HepG2 (cell line): ENCODE measurements at regions not wholly inside any gene's neighbourhood (a gene's known extent, or its start where the extent isn't known, plus 50 kb on each side); places are given as distances from the start of the nearest gene placed in this dataset.

Experiments
- ATAC-seq: fragments of 200-7000 bp; cut with Tn5 transposase; 3 replicates; pipeline ENCODE4 v1.9.1; 2020; ENCODE audit warnings: mild to moderate bottlenecking, moderate library complexity
- BruUV-seq: library from RNA; stranded (reverse); fragments of 400-500 nt; replicated peaks from 2 replicates; lab custom pipeline; 2021; lab: Mats Ljungman, UMichigan
- CTCF ChIA-PET: fragments of 300-600 bp; formaldehyde crosslinking; extraction: SDS; loops from one replicate; lab custom pipeline; 2021; ENCODE audit warnings: low total read pairs, inconsistent platforms, low intra/inter-chr PET ratio; lab: Yijun Ruan, JAX
- POLR2A ChIA-PET: fragments of 350-600 bp; sonication (Branson Sonifier 250); formaldehyde crosslinking; loops from one replicate; lab custom pipeline; 2020; ENCODE audit warnings: antibody characterized with exemption, inconsistent platforms; lab: Yijun Ruan, JAX
- DNase-seq: peaks from one replicate; pipeline ENCODE4 v3.0.0-alpha.2; 2015; ENCODE audit warnings: low spot score
- FAIRE-seq: peaks from 3 replicates; lab custom pipeline; 2011; peaks lifted over from hg19 to GRCh38; lab: Jason Lieb, UNC
- H2AFZ ChIP-seq: one replicate; pipeline ENCODE4 v1.6.1; 2011; ENCODE audit warnings: low read length, inconsistent platforms
- H3K27ac ChIP-seq: fragments of 300-600 bp; 3 replicates; pipeline ENCODE4 v1.8.0; 2011; ENCODE audit warnings: mixed run types, mild to moderate bottlenecking, mixed read lengths, low read length, inconsistent platforms; ENCODE audit not compliant: insufficient read depth; ENCODE audit errors: extremely low read length
- H3K27me3 ChIP-seq, 2 experiments: fragments of 200-600 bp in 1 of 2; 2 replicates in 1 of 2; 3 replicates in 1 of 2; pipeline versions ENCODE4 v1.6.0 to v1.8.0; 2011; ENCODE audit warnings: low read length in 2 of 2, mild to moderate bottlenecking in 2 of 2, moderate library complexity in 2 of 2, inconsistent platforms in 1 of 2; ENCODE audit not compliant: insufficient read depth in 2 of 2, control insufficient read depth in 1 of 2
- H3K36me3 ChIP-seq, 2 experiments: fragments of 200-600 bp in 1 of 2; replicated peaks in 1 of 2; 2 replicates in 1 of 2; 3 replicates in 1 of 2; pipeline versions ENCODE4 v1.5.1 to v1.8.0; 2011; ENCODE audit warnings: low read length in 2 of 2, inconsistent platforms in 1 of 2; ENCODE audit not compliant: insufficient read depth in 2 of 2, control insufficient read depth in 1 of 2
- H3K4me1 ChIP-seq: 2 replicates; pipeline ENCODE4 v1.5.1; 2012; ENCODE audit warnings: low read length, inconsistent platforms; ENCODE audit not compliant: insufficient read depth
- H3K4me2 ChIP-seq: 2 replicates; pipeline ENCODE4 v1.6.0; 2011; ENCODE audit warnings: low read depth, low read length, inconsistent platforms
- H3K4me3 ChIP-seq, 3 experiments: fragments of 200-600 bp in 1 of 3; sonication (generic), shearing (Covaris generic) in 1 of 3; replicated peaks in 1 of 3; 2 replicates each; pipeline ENCODE4 v1.5.1; 2011 to 2016; ENCODE audit warnings: low read length in 3 of 3, inconsistent platforms in 2 of 3, low read depth in 2 of 3, mild to moderate bottlenecking in 2 of 3, control low read depth in 1 of 3, mixed read lengths in 1 of 3; ENCODE audit not compliant: insufficient read depth in 1 of 3
- H3K79me2 ChIP-seq: one replicate; pipeline ENCODE4 v1.6.1; 2011; ENCODE audit warnings: low read length, inconsistent platforms; ENCODE audit not compliant: insufficient read depth
- H3K9ac ChIP-seq: 2 replicates; pipeline ENCODE4 v1.6.0; 2011; ENCODE audit warnings: mild to moderate bottlenecking, low read depth, low read length, inconsistent platforms; ENCODE audit not compliant: insufficient read depth
- H3K9me3 ChIP-seq: 2 replicates; pipeline ENCODE4 v1.5.1; 2012; ENCODE audit warnings: mild to moderate bottlenecking, low read length
- H4K20me1 ChIP-seq: 2 replicates; pipeline ENCODE4 v1.6.0; 2011; ENCODE audit warnings: inconsistent platforms, mild to moderate bottlenecking, low read length, moderate library complexity; ENCODE audit not compliant: insufficient read depth
- CERS6 ChIP-seq: sonication (generic); formaldehyde crosslinking; IDR thresholded peaks from 2 replicates; pipeline ENCODE4 v1.5.0; 2020; ENCODE audit warnings: missing genetic modification reagents
- CSRNP2 ChIP-seq: sonication (generic); formaldehyde crosslinking; conservative IDR thresholded peaks from 2 replicates; pipeline ENCODE4 v1.8.0; 2022; ENCODE audit warnings: low read depth, missing genetic modification reagents
- FOXK2 ChIP-seq: fragments of 450-650 bp; IDR thresholded peaks from 2 replicates; pipeline ENCODE4 v1.6.1; 2016
- HMG20A ChIP-seq: IDR thresholded peaks from 2 replicates; pipeline ENCODE4 v1.6.1; 2016; ENCODE audit warnings: borderline replicate concordance
- IRF2 ChIP-seq: IDR thresholded peaks from 2 replicates; pipeline ENCODE4 v1.6.1; 2018; ENCODE audit warnings: missing genetic modification reagents, missing compliant biosample characterization
- MAZ ChIP-seq, 2 experiments: sonication (generic) in 1 of 2; formaldehyde crosslinking in 1 of 2; IDR thresholded peaks; 2 replicates each; pipeline versions ENCODE4 v1.5.0 to v1.6.1; 2012 to 2020; ENCODE audit warnings: low read depth in 2 of 2, mild to moderate bottlenecking in 2 of 2, borderline replicate concordance in 1 of 2, improper control_type of control experiment in 1 of 2, low read length in 1 of 2, missing genetic modification reagents in 1 of 2, moderate library complexity in 1 of 2
- TGIF2 ChIP-seq: IDR thresholded peaks from 2 replicates; pipeline ENCODE4 v1.6.1; 2016; ENCODE audit warnings: control low read depth, missing compliant biosample characterization
- ZBED4 ChIP-seq: sonication (generic); formaldehyde crosslinking; IDR thresholded peaks from 2 replicates; pipeline ENCODE4 v1.4.0; 2020; ENCODE audit warnings: missing genetic modification reagents, borderline replicate concordance
- ZZZ3 ChIP-seq: sonication (generic); formaldehyde crosslinking; IDR thresholded peaks from 2 replicates; pipeline ENCODE4 v1.4.0; 2020; ENCODE audit warnings: missing genetic modification reagents, mild to moderate bottlenecking, borderline replicate concordance
- WGBS: methylation state at CpG from one replicate; pipeline ENCODE4 v1.1.6; 2017; ENCODE audit warnings: low lambda C conversion rate; 5-methylcytosine and 5-hydroxymethylcytosine counted together
- in situ Hi-C: cut with HindIII; loops from 2 replicates; pipeline ENCODE4 v1.10.0; 2017; ENCODE audit warnings: low pct_unique_long_range_greater_than_20kb; ENCODE audit not compliant: extremely low pct_ligation_motif_present
- intact Hi-C: fragments of 100-400 bp; cut with micrococcal nuclease; formaldehyde crosslinking; loops from one replicate; pipeline ENCODE4 v1.10.0; 2022; ENCODE audit not compliant: unreplicated experiment

DNA sequence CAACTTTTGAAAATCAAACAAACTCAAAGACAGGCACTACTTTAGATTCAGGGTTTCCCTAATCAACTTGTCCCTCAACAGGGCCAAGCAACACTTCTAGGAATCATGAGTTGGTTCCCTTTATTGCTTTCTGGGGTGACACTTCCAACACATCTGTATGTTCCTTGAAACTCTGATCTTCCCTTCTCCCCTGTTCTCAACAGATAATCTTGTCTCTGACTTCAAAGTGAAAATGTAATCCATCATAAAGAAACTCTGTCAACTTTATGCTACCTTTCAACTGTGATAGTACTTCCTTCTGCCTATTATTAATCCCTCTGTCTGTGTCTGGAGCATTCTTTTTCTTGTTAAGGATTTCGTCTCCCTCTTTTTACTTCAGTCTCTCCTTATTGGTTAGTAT is 250.1 kb upstream of the MEF2C start:
- Histone ChIP-seq H3K4me2 (no peak overlapping the region), H3K9ac (no peak overlapping the region), H4K20me1 (no peaks in the 10 kb centered on the region), H3K4me3 (no peak overlapping the region), H3K4me1 (no peaks in the 10 kb centered on the region), H3K27me3 (no peaks in the 10 kb centered on the region), H3K27ac (no peak overlapping the region), H3K36me3 (no peaks in the 10 kb centered on the region), H2AFZ (no peak overlapping the region), H3K79me2 (no peaks in the 10 kb centered on the region), H3K9me3 (no peaks in the 10 kb centered on the region)
- in situ Hi-C loops = no loop called here
- ChIA-PET POLR2A (no interaction called here), CTCF (no interaction called here)
- ATAC-seq (no peak), DNase-seq (no peak), FAIRE-seq (no peak)
- TF ChIP-seq FOXK2 (no peak), TGIF2 (CRISPR knock-in tag) (no peak), ZBED4 (no peak), CSRNP2 (CRISPR knock-in tag) (no peak), MAZ (IDR thresholded peaks at IDR 0.05; ENCODE audit: borderline replicate concordance, low read depth, low read length) (no peak), MAZ (CRISPR knock-in tag; IDR thresholded peaks at IDR 0.05; ENCODE audit: low read depth) (no peak), CERS6 (no peak), IRF2 (no peak), ZZZ3 (CRISPR knock-in tag) (no peak), HMG20A (CRISPR knock-in tag) (no peak)
- intact Hi-C loops = no loop called here
- 0% methylated on average over 1 of the region's 1 CpG for WGBS
- BruUV-seq = no TSS peak
